ENCODE measurements at regions not wholly inside any gene's neighbourhood (a gene's known extent, or its start where the extent isn't known, plus 50 kb on each side); places are given as distances from the start of the nearest gene placed in this dataset.

DNA sequence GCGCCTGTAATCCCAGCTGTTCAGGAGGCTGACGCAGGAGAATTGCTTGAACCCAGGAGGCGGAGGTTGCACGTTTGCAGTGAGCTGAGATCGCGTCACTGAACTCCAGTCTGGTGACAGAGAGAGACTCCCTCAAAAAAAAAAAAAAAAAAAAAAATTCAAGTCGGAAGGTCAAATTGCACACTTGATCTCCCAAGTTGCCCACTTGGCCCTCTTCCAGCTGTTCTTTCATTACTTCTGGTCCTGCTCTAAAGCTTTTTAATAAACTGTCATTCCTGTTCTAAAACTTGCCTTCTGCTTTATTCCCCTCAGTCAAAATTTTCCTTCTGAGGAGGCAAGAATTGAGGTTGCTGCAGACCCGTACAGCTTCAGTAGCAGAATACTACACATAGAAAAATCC lies 2358.0 kb downstream of the ARAP2 start:
- 58 to 59% methylated on average over 8 of the region's 8 CpGs for WGBS, 2 donors
- no peaks in the 10 kb centered on the region for H3K27me3 ChIP-seq
- DNase-seq (ENCODE audit: low spot score in 2 of 2) = no peak
- H3K4me1 ChIP-seq = no peaks in the 10 kb centered on the region
- TF ChIP-seq, protein P1, sequence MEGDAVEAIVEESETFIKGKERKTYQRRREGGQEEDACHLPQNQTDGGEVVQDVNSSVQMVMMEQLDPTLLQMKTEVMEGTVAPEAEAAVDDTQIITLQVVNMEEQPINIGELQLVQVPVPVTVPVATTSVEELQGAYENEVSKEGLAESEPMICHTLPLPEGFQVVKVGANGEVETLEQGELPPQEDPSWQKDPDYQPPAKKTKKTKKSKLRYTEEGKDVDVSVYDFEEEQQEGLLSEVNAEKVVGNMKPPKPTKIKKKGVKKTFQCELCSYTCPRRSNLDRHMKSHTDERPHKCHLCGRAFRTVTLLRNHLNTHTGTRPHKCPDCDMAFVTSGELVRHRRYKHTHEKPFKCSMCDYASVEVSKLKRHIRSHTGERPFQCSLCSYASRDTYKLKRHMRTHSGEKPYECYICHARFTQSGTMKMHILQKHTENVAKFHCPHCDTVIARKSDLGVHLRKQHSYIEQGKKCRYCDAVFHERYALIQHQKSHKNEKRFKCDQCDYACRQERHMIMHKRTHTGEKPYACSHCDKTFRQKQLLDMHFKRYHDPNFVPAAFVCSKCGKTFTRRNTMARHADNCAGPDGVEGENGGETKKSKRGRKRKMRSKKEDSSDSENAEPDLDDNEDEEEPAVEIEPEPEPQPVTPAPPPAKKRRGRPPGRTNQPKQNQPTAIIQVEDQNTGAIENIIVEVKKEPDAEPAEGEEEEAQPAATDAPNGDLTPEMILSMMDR (IDR thresholded peaks at IDR 0.05) = no peak
- TF ChIP-seq EP300 (IDR thresholded peaks at IDR 0.05) (no peak), POLR2A (IDR thresholded peaks at IDR 0.05) (no peak)
- H3K27ac ChIP-seq = no peak overlapping the region
- H3K4me3 ChIP-seq = no peak overlapping the region
- no peaks in the 10 kb centered on the region for H3K9me3 ChIP-seq
- no peaks in the 10 kb centered on the region for H3K36me3 ChIP-seq

DNA sequence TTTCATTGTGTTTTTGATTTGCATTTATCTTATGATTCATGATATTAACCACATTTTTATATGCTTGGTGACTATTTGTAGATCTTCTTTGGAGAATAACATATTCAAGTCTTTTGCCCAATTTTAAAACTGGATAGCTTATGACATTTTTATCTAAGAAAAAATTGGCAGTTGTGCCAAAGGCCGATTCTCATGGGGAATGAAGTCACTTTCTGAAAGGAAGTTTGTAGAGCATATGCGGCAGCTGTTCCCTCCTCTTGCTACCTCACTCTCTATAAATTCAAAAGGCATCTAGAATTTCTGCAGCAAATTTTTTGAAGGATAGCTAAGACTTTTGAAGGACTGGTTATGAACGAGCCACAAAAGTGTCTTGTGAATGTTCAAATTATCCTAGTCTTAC lies 2353.5 kb downstream of the ARAP2 start:
- no peak overlapping the region for H3K27ac ChIP-seq
- no peaks in the 10 kb centered on the region for H3K27me3 ChIP-seq
- H3K9me3 ChIP-seq = no peaks in the 10 kb centered on the region
- WGBS, 2 donors = 48 to 56% methylated on average over 3 of the region's 3 CpGs
- no peaks in the 10 kb centered on the region for H3K4me1 ChIP-seq
- H3K36me3 ChIP-seq = no peaks in the 10 kb centered on the region
- no peak for TF ChIP-seq EP300 (IDR thresholded peaks at IDR 0.05)
- no peak overlapping the region for H3K4me3 ChIP-seq
- no peak for DNase-seq (ENCODE audit: low spot score in 2 of 2)

DNA sequence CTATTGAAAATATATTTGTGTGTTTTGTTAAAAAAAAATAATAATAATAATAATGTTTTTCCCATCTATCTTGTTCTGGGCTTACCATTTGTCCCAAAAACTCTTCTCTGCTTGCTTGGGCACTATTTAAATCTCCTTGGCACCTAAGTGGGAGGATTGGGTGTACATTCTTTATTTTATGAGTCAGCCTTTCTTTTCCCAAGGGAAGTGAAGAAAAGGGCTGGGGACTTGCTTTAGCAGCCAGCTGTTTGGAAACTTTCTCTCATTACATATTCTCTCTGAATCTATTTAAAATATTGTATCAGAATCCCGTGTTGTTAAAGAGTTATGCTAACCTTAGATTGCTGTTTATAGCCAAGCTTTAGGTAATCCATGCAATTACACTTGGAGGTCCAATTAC lies 2332.4 kb downstream of the ARAP2 start:
- TF ChIP-seq, protein P1 (IDR thresholded peaks at IDR 0.05) = no peak
- no peak for TF ChIP-seq EP300 (IDR thresholded peaks at IDR 0.05)
- no peak for TF ChIP-seq POLR2A (IDR thresholded peaks at IDR 0.05)
- Histone ChIP-seq H3K36me3 (no peaks in the 10 kb centered on the region), H3K9me3 (no peaks in the 10 kb centered on the region), H3K27me3 (no peaks in the 10 kb centered on the region), H3K27ac (no peak overlapping the region), H3K4me3 (no peak overlapping the region), H3K4me1 (no peaks in the 10 kb centered on the region)
- 68 to 69% methylated on average over 1 of the region's 1 CpG for WGBS, 2 donors
- no peak for DNase-seq (ENCODE audit: low spot score in 2 of 2)

DNA sequence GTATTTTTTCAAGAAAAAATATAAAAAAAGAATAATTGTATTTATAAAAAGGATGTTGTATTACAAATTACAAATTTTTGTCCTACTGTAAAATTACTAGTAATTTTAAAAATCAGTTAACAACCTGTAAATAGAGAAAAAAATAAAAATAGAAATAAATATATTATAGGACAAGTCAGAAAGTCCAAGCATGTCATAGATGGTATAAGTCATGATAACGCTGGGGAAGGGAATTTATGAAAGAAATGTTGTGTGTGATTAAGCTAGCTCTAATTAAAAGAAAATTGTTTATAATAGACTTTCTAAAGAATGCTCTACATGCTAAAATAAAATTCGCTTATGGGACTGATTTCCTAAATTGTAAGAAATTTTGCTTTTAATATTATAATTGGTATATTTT lies 2329.9 kb downstream of the ARAP2 start:
- TF ChIP-seq, protein P1 (IDR thresholded peaks at IDR 0.05) = no peak
- TF ChIP-seq EP300 (IDR thresholded peaks at IDR 0.05) (no peak), POLR2A (IDR thresholded peaks at IDR 0.05) (no peak)
- H3K4me3 ChIP-seq = no peak overlapping the region
- no peak for DNase-seq (ENCODE audit: low spot score in 2 of 2)
- H3K27me3 ChIP-seq = no peaks in the 10 kb centered on the region
- no peak overlapping the region for H3K27ac ChIP-seq
- H3K4me1 ChIP-seq = no peaks in the 10 kb centered on the region
- no peaks in the 10 kb centered on the region for H3K9me3 ChIP-seq
- H3K36me3 ChIP-seq = no peaks in the 10 kb centered on the region
- WGBS, 2 donors = 72% methylated on average over 2 of the region's 2 CpGs

DNA sequence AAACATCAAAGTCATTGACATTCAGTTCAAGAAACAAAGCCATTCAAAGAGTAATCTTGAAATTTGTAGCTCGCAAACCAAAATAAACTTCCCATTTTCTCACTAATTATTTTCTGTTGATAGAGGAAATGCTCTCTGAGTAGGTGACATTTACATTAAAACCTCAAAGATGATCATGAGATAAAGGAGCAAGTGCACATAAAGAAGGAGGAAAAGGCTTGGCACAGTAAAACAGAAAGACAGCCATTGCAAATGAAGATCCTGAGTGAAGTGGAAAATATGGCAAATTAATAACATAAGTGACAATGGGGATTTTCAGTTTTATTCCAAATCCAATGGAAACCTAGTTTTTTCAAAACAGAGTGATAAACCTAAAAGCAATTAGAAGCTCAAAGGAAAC lies 2320.8 kb downstream of the ARAP2 start:
- no peaks in the 10 kb centered on the region for H3K27me3 ChIP-seq
- no peak overlapping the region for H3K4me3 ChIP-seq
- 90 to 94% methylated on average over 1 of the region's 1 CpG for WGBS, 2 donors

More for the DNA sequence above, 2320.8 kb downstream of the ARAP2 start:
- H3K36me3 ChIP-seq = no peaks in the 10 kb centered on the region
- H3K4me1 ChIP-seq = no peaks in the 10 kb centered on the region
- DNase-seq (ENCODE audit: low spot score in 2 of 2) = no peak
- no peak overlapping the region for H3K27ac ChIP-seq
- TF ChIP-seq, protein P1 (IDR thresholded peaks at IDR 0.05) = no peak
- TF ChIP-seq EP300 (IDR thresholded peaks at IDR 0.05) (no peak), POLR2A (IDR thresholded peaks at IDR 0.05) (no peak)
- H3K9me3 ChIP-seq = no peaks in the 10 kb centered on the region
